ENCODE measurements at regions not wholly inside any gene's neighbourhood (a gene's known extent, or its start where the extent isn't known, plus 50 kb on each side); places are given as distances from the start of the nearest gene placed in this dataset.

DNA sequence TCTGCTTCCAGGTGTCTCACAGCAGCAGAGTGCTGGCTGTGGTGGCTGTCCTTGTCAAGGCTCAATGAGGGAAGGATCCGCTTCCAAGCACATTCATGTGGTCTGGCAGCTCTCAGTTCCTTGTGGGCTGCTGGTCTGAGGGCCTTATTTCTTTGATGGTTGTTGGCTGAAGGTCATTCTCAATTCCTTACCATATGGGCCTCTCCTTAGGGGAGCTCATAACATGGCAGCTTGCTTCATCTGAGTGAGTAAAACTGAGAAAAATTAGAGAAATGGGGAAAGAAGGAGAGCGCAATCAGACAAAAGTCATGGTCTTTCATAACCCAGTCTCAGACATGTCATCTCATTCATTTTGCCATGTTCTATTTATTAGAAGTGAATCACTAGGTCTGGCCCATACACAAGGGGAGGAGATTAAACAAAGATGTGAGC is 81.7 kb upstream of the TSPAN2 start:
- no peak for TF ChIP-seq ZFP3 (CRISPR knock-in tag; IDR thresholded peaks at IDR 0.05)
- TF ChIP-seq CSDC2 (CRISPR knock-in tag; IDR thresholded peaks at IDR 0.05), result no peak
- TF ChIP-seq SNAI2 (CRISPR knock-in tag; IDR thresholded peaks at IDR 0.05), result no peak

Data from SK-N-SH treated with all-trans-retinoic acid at 6 μM for 48 hours (cell line).